SU-DHL-6 (cell line): ENCODE measurements at regions not wholly inside any gene's neighbourhood (a gene's known extent, or its start where the extent isn't known, plus 50 kb on each side); places are given as distances from the start of the nearest gene placed in this dataset.

Experiments used
- H2AFZ ChIP-seq: fragments of 200-600 bp; sonication (generic); 2 replicates; pipeline ENCODE4 v1.6.1; 2014; ENCODE audit warnings: low read depth, mild to moderate bottlenecking, moderate library complexity, mixed read lengths, antibody characterized with exemption, low read length; ENCODE audit not compliant: severe bottlenecking
- H3F3A ChIP-seq: fragments of 200-600 bp; shearing (Covaris generic); 2 replicates; pipeline ENCODE4 v1.6.0; 2016; ENCODE audit warnings: antibody characterized with exemption, mild to moderate bottlenecking; ENCODE audit not compliant: insufficient read depth
- H3K27ac ChIP-seq: fragments of 200-600 bp; sonication (generic); 2 replicates; pipeline ENCODE4 v1.5.1; 2016; ENCODE audit warnings: low read depth, mild to moderate bottlenecking, low read length, moderate library complexity, mixed read lengths
- H3K27me3 ChIP-seq: fragments of 200-600 bp; sonication (generic), shearing (Covaris generic); 2 replicates; pipeline ENCODE4 v1.6.0; 2014; ENCODE audit warnings: mild to moderate bottlenecking, low read length
- H3K36me3 ChIP-seq: fragments of 200-600 bp; sonication (generic); 2 replicates; pipeline ENCODE4 v1.6.1; 2014; ENCODE audit warnings: mild to moderate bottlenecking, low read length, mixed read lengths
- H3K4me2 ChIP-seq: fragments of 300-600, 200-600 bp; shearing (Covaris generic), sonication (generic); 2 replicates; pipeline ENCODE4 v1.6.0; 2014; ENCODE audit warnings: low read length, low read depth, mild to moderate bottlenecking; ENCODE audit not compliant: poor library complexity, severe bottlenecking
- H3K4me3 ChIP-seq: fragments of 200-600 bp; sonication (generic); 2 replicates; pipeline ENCODE4 v1.5.1; 2014; ENCODE audit warnings: antibody characterized with exemption, low read length, mild to moderate bottlenecking, mixed read lengths; ENCODE audit not compliant: insufficient read depth, poor library complexity, severe bottlenecking
- H3K79me2 ChIP-seq: fragments of 200-600 bp; sonication (generic); 2 replicates; pipeline ENCODE4 v1.6.1; 2014; ENCODE audit warnings: mild to moderate bottlenecking, low read length, moderate library complexity; ENCODE audit not compliant: insufficient read depth
- H3K9ac ChIP-seq: fragments of 200-600 bp; sonication (generic); 2 replicates; pipeline ENCODE4 v1.7.0; 2014; ENCODE audit warnings: mild to moderate bottlenecking, low read length
- H3K9me2 ChIP-seq: fragments of 200-600 bp; sonication (generic); replicated peaks from 2 replicates; pipeline ENCODE4 v1.6.1; 2014; ENCODE audit warnings: low read length; ENCODE audit not compliant: insufficient read depth
- H3K9me3 ChIP-seq: fragments of 200-600 bp; sonication (generic); 2 replicates; pipeline ENCODE4 v1.6.1; 2014; ENCODE audit warnings: low read length, mixed read lengths; ENCODE audit not compliant: insufficient read depth
- H4K20me1 ChIP-seq: fragments of 200-600 bp; sonication (generic); 2 replicates; pipeline ENCODE4 v1.6.1; 2014; ENCODE audit warnings: low read depth, mild to moderate bottlenecking, antibody characterized with exemption, low read length, moderate library complexity, mixed read lengths
- CTCF ChIP-seq: fragments of 200-600 bp; sonication (generic); IDR thresholded peaks from one replicate; pipeline ENCODE4 v1.5.1; 2017; ENCODE audit warnings: antibody characterized with exemption, mild to moderate bottlenecking, low read length, moderate library complexity; ENCODE audit not compliant: insufficient read depth, poor library complexity, severe bottlenecking
- EZH2phosphoT487 ChIP-seq: fragments of 200-600 bp; sonication (generic), shearing (Covaris generic); conservative IDR thresholded peaks from 2 replicates; pipeline ENCODE4 v1.6.1; 2018; ENCODE audit warnings: mild to moderate bottlenecking, antibody characterized with exemption, low read length, moderate library complexity, mixed read lengths

- Histone ChIP-seq H3K9me2 (no peaks in the 10 kb centered on the region), H2AFZ (no peak overlapping the region), H3K4me2 (no peak overlapping the region), H4K20me1 (no peaks in the 10 kb centered on the region), H3K27ac (no peak overlapping the region), H3K79me2 (no peaks in the 10 kb centered on the region), H3K27me3 (no peaks in the 10 kb centered on the region), H3F3A (peaks cover 10% of the 10 kb centered on the region), H3K9ac (no peak overlapping the region), H3K9me3 (no peaks in the 10 kb centered on the region), H3K4me3 (no peak overlapping the region), H3K36me3 (no peaks in the 10 kb centered on the region)
- TF ChIP-seq EZH2phosphoT487 (no peak), CTCF (no peak)
Measured at GRCh38 chr7:130918129-130919052, 184.4 kb upstream of the KLF14 start.

GRCh38 chr7:130919316-130920103 lies 185.5 kb upstream of the KLF14 start:
- H3K27me3 ChIP-seq = no peaks in the 10 kb centered on the region
- no peak overlapping the region for H3K27ac ChIP-seq
- H3K79me2 ChIP-seq = no peaks in the 10 kb centered on the region
- H3K36me3 ChIP-seq = no peaks in the 10 kb centered on the region
- no peak overlapping the region for H3K4me3 ChIP-seq
- H4K20me1 ChIP-seq = no peaks in the 10 kb centered on the region
- no peak overlapping the region for H3K4me2 ChIP-seq
- TF ChIP-seq EZH2phosphoT487 (no peak), CTCF (no peak)
- no peaks in the 10 kb centered on the region for H3K9me2 ChIP-seq
- H3K9ac ChIP-seq = no peak overlapping the region
- H3K9me3 ChIP-seq = no peaks in the 10 kb centered on the region
- 0 out of 2 replicates have a peak, but pooled peaks cover 3% of the 10 kb centered on the region for H3F3A ChIP-seq
- H2AFZ ChIP-seq = no peak overlapping the region

- no peak overlapping the region for H3K9ac ChIP-seq
- H3K27ac ChIP-seq = no peak overlapping the region
- no peaks in the 10 kb centered on the region for H3K9me2 ChIP-seq
- no peaks in the 10 kb centered on the region for H3K79me2 ChIP-seq
- H3K9me3 ChIP-seq = no peaks in the 10 kb centered on the region
- no peaks in the 10 kb centered on the region for H4K20me1 ChIP-seq
- H3K4me3 ChIP-seq = no peak overlapping the region
- no peak for TF ChIP-seq CTCF
- TF ChIP-seq EZH2phosphoT487 = no peak
- no peaks in the 10 kb centered on the region for H3K27me3 ChIP-seq
- H2AFZ ChIP-seq = no peak overlapping the region
- no peaks in the 10 kb centered on the region for H3K36me3 ChIP-seq
- H3F3A ChIP-seq = 0 out of 2 replicates have a peak, but pooled peaks cover 3% of the 10 kb centered on the region
- no peak overlapping the region for H3K4me2 ChIP-seq
Measured at GRCh38 chr7:130920122-130920521, 186.1 kb upstream of the KLF14 start.
